HEK293T (cell line): ENCODE measurements at regions not wholly inside any gene's neighbourhood (a gene's known extent, or its start where the extent isn't known, plus 50 kb on each side); places are given as distances from the start of the nearest gene placed in this dataset.

Experiments used
- FOXA1 ChIP-seq: fragments of 450-650 bp; IDR thresholded peaks from 2 replicates; pipeline ENCODE4 v1.6.1; 2016; ENCODE audit warnings: mild to moderate bottlenecking
- FOXM1 ChIP-seq: fragments of 450-650 bp; IDR thresholded peaks from 2 replicates; pipeline ENCODE4 v1.6.1; 2017; ENCODE audit warnings: mild to moderate bottlenecking, borderline replicate concordance
- L3MBTL2 ChIP-seq: fragments of 450-650 bp; conservative IDR thresholded peaks from 2 replicates; pipeline ENCODE4 v1.6.1; 2016; ENCODE audit warnings: mild to moderate bottlenecking
- NFRKB ChIP-seq: fragments of 450-650 bp; IDR thresholded peaks from 2 replicates; pipeline ENCODE4 v1.6.1; 2016; ENCODE audit warnings: mild to moderate bottlenecking, moderate library complexity
- TF ChIP-seq, protein P1 (sequence below): fragments of 450-650 bp; IDR thresholded peaks from 2 replicates; pipeline ENCODE4 v1.6.1; 2016

DNA sequence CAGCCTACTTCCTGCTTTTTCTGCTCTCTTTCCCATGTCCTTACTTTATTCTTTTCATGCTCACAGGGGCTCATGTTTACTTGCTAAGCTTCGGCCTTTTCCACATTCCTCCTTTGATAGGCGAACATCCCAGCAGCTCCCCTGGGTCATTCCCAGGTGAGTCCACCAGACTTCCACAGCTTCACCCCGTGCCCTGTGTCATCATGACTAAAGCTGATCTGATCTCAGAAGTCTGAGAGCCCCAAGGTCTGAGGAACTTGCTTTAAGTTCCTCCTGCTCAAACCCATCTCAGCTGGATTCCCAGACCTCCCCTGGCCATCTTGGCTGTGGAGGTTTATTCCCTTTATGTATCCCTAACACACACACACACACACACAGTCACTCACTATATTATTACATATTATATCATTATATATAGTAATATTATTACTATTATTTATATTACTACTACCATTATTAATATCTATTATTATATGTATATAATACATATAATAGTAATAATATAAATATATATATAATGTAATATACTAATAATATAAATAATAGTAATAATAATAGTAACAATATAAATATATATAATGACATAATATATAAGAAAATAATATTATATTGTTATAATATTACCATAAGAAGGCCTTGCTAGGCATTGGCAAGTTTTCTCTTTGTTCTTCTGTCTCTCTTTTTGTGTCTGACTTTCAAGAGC lies 295.9 kb downstream of the PTEN start:
- TF ChIP-seq L3MBTL2 = no peak
- TF ChIP-seq, protein P1, sequence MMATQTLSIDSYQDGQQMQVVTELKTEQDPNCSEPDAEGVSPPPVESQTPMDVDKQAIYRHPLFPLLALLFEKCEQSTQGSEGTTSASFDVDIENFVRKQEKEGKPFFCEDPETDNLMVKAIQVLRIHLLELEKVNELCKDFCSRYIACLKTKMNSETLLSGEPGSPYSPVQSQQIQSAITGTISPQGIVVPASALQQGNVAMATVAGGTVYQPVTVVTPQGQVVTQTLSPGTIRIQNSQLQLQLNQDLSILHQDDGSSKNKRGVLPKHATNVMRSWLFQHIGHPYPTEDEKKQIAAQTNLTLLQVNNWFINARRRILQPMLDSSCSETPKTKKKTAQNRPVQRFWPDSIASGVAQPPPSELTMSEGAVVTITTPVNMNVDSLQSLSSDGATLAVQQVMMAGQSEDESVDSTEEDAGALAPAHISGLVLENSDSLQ = no peak
- TF ChIP-seq FOXM1 = no peak
- TF ChIP-seq NFRKB = no peak
- TF ChIP-seq FOXA1 = no peak
